ENCODE measurements at regions not wholly inside any gene's neighbourhood (a gene's known extent, or its start where the extent isn't known, plus 50 kb on each side); places are given as distances from the start of the nearest gene placed in this dataset.

DNA sequence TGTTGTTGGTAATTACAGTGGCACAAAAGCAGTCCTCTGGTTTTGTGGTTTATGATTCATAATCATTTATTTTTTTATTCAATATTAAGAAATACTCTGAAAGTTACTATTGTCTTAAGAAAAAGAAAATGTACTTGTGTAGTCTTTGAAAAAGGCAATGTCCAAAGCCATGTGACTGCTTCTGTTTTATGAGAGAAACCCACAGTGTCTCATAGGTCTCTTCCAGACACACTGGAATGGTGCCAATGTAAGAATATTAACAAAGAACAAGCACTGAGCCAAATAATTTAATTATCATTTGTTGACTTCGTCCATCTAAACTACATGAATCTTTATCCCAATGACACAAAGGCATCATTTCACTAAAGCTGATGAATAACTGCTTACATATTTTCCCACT, 62.5 kb downstream of the RPRM start:
- TF ChIP-seq, protein P1, sequence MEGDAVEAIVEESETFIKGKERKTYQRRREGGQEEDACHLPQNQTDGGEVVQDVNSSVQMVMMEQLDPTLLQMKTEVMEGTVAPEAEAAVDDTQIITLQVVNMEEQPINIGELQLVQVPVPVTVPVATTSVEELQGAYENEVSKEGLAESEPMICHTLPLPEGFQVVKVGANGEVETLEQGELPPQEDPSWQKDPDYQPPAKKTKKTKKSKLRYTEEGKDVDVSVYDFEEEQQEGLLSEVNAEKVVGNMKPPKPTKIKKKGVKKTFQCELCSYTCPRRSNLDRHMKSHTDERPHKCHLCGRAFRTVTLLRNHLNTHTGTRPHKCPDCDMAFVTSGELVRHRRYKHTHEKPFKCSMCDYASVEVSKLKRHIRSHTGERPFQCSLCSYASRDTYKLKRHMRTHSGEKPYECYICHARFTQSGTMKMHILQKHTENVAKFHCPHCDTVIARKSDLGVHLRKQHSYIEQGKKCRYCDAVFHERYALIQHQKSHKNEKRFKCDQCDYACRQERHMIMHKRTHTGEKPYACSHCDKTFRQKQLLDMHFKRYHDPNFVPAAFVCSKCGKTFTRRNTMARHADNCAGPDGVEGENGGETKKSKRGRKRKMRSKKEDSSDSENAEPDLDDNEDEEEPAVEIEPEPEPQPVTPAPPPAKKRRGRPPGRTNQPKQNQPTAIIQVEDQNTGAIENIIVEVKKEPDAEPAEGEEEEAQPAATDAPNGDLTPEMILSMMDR (IDR thresholded peaks at IDR 0.05): no peak
- TF ChIP-seq EZH2 (IDR thresholded peaks at IDR 0.05; ENCODE audit: borderline replicate concordance, insufficient read depth, low read depth, low read length, poor library complexity, severe bottlenecking): no peak
